Endothelial cell of umbilical vein (primary cell): ENCODE measurements at regions not wholly inside any gene's neighbourhood (a gene's known extent, or its start where the extent isn't known, plus 50 kb on each side); places are given as distances from the start of the nearest gene placed in this dataset.

ENCODE experiments used
- BruUV-seq: library from RNA; stranded (reverse); fragments of 400-500 nt; replicated peaks from 2 replicates; lab custom pipeline; 2021; lab: Mats Ljungman, UMichigan
- CTCF ChIA-PET: fragments of 300-600, 350-600 bp; sonication (Branson Sonifier 250); formaldehyde crosslinking; loops from one replicate; lab custom pipeline; 2021; ENCODE audit warnings: antibody characterized with exemption, inconsistent platforms; lab: Charles Lee
- POLR2A ChIA-PET: fragments of 300-600, 350-600 bp; sonication (Branson Sonifier 250); formaldehyde crosslinking; loops from one replicate; lab custom pipeline; 2021; ENCODE audit warnings: antibody characterized with exemption, inconsistent platforms; lab: Charles Lee
- DNase-seq: peaks from one replicate; pipeline ENCODE4 v3.0.0-alpha.2; 2011; ENCODE audit warnings: low read depth, low spot score
- FAIRE-seq: peaks from 2 replicates; lab custom pipeline; 2011; peaks lifted over from hg19 to GRCh38; lab: Jason Lieb, UNC
- H2AFZ ChIP-seq: 2 replicates; pipeline ENCODE4 v1.6.0; 2012; ENCODE audit warnings: low read depth, low read length, control low read depth, inconsistent platforms
- H3K27ac ChIP-seq: 2 replicates; pipeline ENCODE4 v1.5.1; 2011; ENCODE audit warnings: low read depth, mild to moderate bottlenecking, control low read depth, low read length, moderate library complexity; ENCODE audit not compliant: insufficient read depth
- H3K27me3 ChIP-seq, 2 experiments: 2 replicates each; pipeline versions ENCODE4 v1.6.0 to v1.6.1; 2011; ENCODE audit warnings: low read length in 2 of 2, mixed read lengths in 1 of 2; ENCODE audit not compliant: control insufficient read depth in 2 of 2, insufficient read depth in 2 of 2
- H3K36me3 ChIP-seq, 2 experiments: 2 replicates in 1 of 2; 3 replicates in 1 of 2; pipeline ENCODE4 v1.5.1; 2011; ENCODE audit warnings: low read length in 2 of 2, mild to moderate bottlenecking in 1 of 2, moderate library complexity in 1 of 2; ENCODE audit not compliant: control insufficient read depth in 2 of 2, insufficient read depth in 2 of 2; ENCODE audit errors: extremely low read depth in 1 of 2
- H3K4me1 ChIP-seq: 3 replicates; pipeline ENCODE4 v1.5.1; 2011; ENCODE audit warnings: mild to moderate bottlenecking, low read length; ENCODE audit not compliant: control insufficient read depth, insufficient read depth; ENCODE audit errors: extremely low read depth
- H3K4me2 ChIP-seq: 2 replicates; pipeline ENCODE4 v1.6.1; 2011; ENCODE audit warnings: low read length, control low read depth, mixed read lengths; ENCODE audit not compliant: insufficient read depth
- H3K4me3 ChIP-seq, 3 experiments: fragments of 200-600 bp in 1 of 3; sonication (generic), shearing (Covaris generic) in 1 of 3; replicated peaks in 1 of 3; 2 replicates each; pipeline ENCODE4 v1.5.1; 2011 to 2016; ENCODE audit warnings: control low read depth in 3 of 3, low read length in 3 of 3, mild to moderate bottlenecking in 2 of 3, inconsistent platforms in 1 of 3, low read depth in 1 of 3, moderate library complexity in 1 of 3; ENCODE audit not compliant: insufficient read depth in 1 of 3
- H3K79me2 ChIP-seq: 2 replicates; pipeline ENCODE4 v1.6.0; 2012; ENCODE audit warnings: low read length, inconsistent platforms; ENCODE audit not compliant: control insufficient read depth, insufficient read depth
- H3K9ac ChIP-seq: replicated peaks from 2 replicates; pipeline ENCODE3; 2011; ENCODE audit warnings: low read length, control low read depth; ENCODE audit not compliant: insufficient read depth; ENCODE audit errors: extremely low read depth
- H3K9me1 ChIP-seq: replicated peaks from 3 replicates; pipeline ENCODE4 v1.6.0; 2011; ENCODE audit warnings: mild to moderate bottlenecking, low read length; ENCODE audit not compliant: control insufficient read depth, insufficient read depth; ENCODE audit errors: extremely low read depth
- H3K9me3 ChIP-seq: replicated peaks from 2 replicates; pipeline ENCODE4 v1.5.1; 2012; ENCODE audit warnings: low read length, inconsistent platforms; ENCODE audit not compliant: control insufficient read depth, insufficient read depth
- H4K20me1 ChIP-seq: replicated peaks from 2 replicates; pipeline ENCODE3; 2011; ENCODE audit warnings: mild to moderate bottlenecking, low read length; ENCODE audit not compliant: control insufficient read depth, insufficient read depth; ENCODE audit errors: extremely low read depth
- EZH2 ChIP-seq: IDR thresholded peaks from 2 replicates; pipeline ENCODE4 v1.6.1; 2012; ENCODE audit warnings: borderline replicate concordance, low read depth, mild to moderate bottlenecking, moderate library complexity, low read length, inconsistent platforms; ENCODE audit not compliant: severe bottlenecking
- FOS ChIP-seq: IDR thresholded peaks from 2 replicates; pipeline ENCODE4 v1.6.1; 2011; ENCODE audit warnings: mild to moderate bottlenecking, low read length, moderate library complexity, borderline replicate concordance; ENCODE audit not compliant: insufficient read depth
- GATA2 ChIP-seq: IDR thresholded peaks from 2 replicates; pipeline ENCODE4 v1.7.0; 2011; ENCODE audit warnings: low read depth, mild to moderate bottlenecking, moderate library complexity, mixed read lengths, low read length; ENCODE audit not compliant: insufficient read length, insufficient read depth
- JUN ChIP-seq: IDR thresholded peaks from 2 replicates; pipeline ENCODE4 v1.6.1; 2011; ENCODE audit warnings: borderline replicate concordance, low read depth; ENCODE audit not compliant: insufficient read length, insufficient read depth
- MYC ChIP-seq: IDR thresholded peaks from one replicate; pipeline ENCODE4 v1.6.1; 2011; ENCODE audit warnings: mild to moderate bottlenecking, low read depth, low read length
- POLR2A ChIP-seq: IDR thresholded peaks from 2 replicates; pipeline ENCODE4 v1.6.1; 2012; ENCODE audit warnings: low read depth, mild to moderate bottlenecking, control low read depth, low read length
- POLR2AphosphoS5 ChIP-seq: IDR thresholded peaks from 2 replicates; pipeline ENCODE4 v1.6.1; 2012; ENCODE audit warnings: low read depth, mild to moderate bottlenecking, control low read depth, low read length, moderate library complexity; ENCODE audit not compliant: insufficient read depth
- dilution Hi-C: fragments of 300-500 bp; cut with MboI; formaldehyde crosslinking; loops from one replicate; pipeline ENCODE4 v1.15.0; 2019; ENCODE audit warnings: low sequenced_read_pairs; ENCODE audit not compliant: extremely low pct_ligation_motif_present
- intact Hi-C: fragments of 100-400 bp; cut with micrococcal nuclease; formaldehyde crosslinking; loops from one replicate; pipeline ENCODE4 v1.10.0; 2022
- TF ChIP-seq, protein P1 (sequence below): IDR thresholded peaks from 2 replicates; pipeline ENCODE4 v1.6.1; 2011; ENCODE audit not compliant: insufficient read depth, insufficient read length
- TF ChIP-seq, protein P2 (sequence below), 2 donors: IDR thresholded peaks; 1 replicate in 1 of 2; 2 replicates in 1 of 2; pipeline ENCODE4 v1.5.1; 2011; ENCODE audit warnings: low read length in 2 of 2, mild to moderate bottlenecking in 2 of 2, moderate library complexity in 2 of 2, control low read depth in 1 of 2, inconsistent platforms in 1 of 2, low read depth in 1 of 2; ENCODE audit not compliant: insufficient read depth in 1 of 2; ENCODE audit errors: extremely low read depth in 1 of 2

DNA sequence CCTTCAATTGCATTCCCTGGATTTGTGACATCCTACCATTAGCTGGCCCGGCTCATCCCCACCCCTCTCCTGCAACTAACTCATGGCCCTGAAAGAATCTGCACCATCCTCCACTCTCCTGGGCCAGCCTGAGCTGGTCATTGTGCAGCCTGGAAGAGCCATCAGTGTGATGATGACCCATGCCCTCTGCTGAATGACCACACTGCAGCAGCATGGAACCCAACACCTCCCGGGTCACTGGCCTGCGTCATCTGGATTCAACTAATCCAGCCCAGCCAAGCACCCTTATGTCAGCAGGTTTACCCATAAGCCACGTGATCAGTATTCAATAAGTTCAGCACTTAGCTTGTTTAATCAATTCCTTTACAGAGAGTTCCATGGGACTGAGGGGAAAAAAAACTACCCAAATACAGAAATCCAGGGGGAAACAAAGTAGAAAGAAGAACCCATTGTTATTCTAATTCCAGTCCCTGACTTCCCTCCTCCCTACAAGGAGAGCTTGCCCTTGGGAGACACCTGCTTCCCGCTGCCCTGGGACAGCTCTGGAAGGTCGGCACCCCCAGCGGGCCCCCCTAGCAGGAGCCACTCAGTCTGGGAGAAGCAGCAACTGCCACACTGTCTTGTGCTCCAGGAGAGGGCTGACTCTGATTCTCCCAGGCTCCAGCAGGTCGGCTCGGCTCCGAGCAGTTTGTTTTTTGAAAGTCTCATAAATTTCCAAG, 309.1 kb upstream of the TLE3 start:
- dilution Hi-C loops, result no loop called here
- DNase-seq, result no peak
- no peaks in the 10 kb centered on the region for H3K4me1 ChIP-seq
- no peak overlapping the region for H3K9ac ChIP-seq
- no peaks in the 10 kb centered on the region for H3K79me2 ChIP-seq
- ChIA-PET CTCF (no interaction called here), POLR2A (no interaction called here)
- H3K4me2 ChIP-seq, result no peak overlapping the region
- H3K27ac ChIP-seq, result no peak overlapping the region
- BruUV-seq, result no TSS peak
- no peak overlapping the region for H3K4me3 ChIP-seq
- no peaks in the 10 kb centered on the region for H3K36me3 ChIP-seq
- H3K9me3 ChIP-seq, result no peaks in the 10 kb centered on the region
- TF ChIP-seq, protein P1, sequence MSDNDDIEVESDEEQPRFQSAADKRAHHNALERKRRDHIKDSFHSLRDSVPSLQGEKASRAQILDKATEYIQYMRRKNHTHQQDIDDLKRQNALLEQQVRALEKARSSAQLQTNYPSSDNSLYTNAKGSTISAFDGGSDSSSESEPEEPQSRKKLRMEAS, result no peak
- TF ChIP-seq GATA2, result no peak
- TF ChIP-seq POLR2AphosphoS5, result no peak
- TF ChIP-seq FOS, result no peak
- TF ChIP-seq, protein P2, sequence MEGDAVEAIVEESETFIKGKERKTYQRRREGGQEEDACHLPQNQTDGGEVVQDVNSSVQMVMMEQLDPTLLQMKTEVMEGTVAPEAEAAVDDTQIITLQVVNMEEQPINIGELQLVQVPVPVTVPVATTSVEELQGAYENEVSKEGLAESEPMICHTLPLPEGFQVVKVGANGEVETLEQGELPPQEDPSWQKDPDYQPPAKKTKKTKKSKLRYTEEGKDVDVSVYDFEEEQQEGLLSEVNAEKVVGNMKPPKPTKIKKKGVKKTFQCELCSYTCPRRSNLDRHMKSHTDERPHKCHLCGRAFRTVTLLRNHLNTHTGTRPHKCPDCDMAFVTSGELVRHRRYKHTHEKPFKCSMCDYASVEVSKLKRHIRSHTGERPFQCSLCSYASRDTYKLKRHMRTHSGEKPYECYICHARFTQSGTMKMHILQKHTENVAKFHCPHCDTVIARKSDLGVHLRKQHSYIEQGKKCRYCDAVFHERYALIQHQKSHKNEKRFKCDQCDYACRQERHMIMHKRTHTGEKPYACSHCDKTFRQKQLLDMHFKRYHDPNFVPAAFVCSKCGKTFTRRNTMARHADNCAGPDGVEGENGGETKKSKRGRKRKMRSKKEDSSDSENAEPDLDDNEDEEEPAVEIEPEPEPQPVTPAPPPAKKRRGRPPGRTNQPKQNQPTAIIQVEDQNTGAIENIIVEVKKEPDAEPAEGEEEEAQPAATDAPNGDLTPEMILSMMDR (IDR thresholded peaks at IDR 0.05; ENCODE audit: extremely low read depth in 1 of 2, insufficient read depth in 1 of 2, low read depth in 1 of 2, low read length in 2 of 2), result no peak
- TF ChIP-seq MYC, result no peak
- TF ChIP-seq EZH2, result no peak
- no peak for TF ChIP-seq JUN
- TF ChIP-seq POLR2A, result no peak
- H3K9me1 ChIP-seq, result no peaks in the 10 kb centered on the region
- H4K20me1 ChIP-seq, result no peaks in the 10 kb centered on the region
- H3K27me3 ChIP-seq, result no peaks in the 10 kb centered on the region
- no peak overlapping the region for H2AFZ ChIP-seq
- intact Hi-C loops, result no loop called here
- FAIRE-seq, result no peak
